ENCODE measurements at regions not wholly inside any gene's neighbourhood (a gene's known extent, or its start where the extent isn't known, plus 50 kb on each side); places are given as distances from the start of the nearest gene placed in this dataset.
A peak's percentile ranks its signal among the peaks of the same experiment; 100 is the strongest.
"Not testable (repeated sequence)": the region's sequence is repeated elsewhere in the genome, so short reads cannot be mapped to it uniquely, and the experiment has no call there.

DNA sequence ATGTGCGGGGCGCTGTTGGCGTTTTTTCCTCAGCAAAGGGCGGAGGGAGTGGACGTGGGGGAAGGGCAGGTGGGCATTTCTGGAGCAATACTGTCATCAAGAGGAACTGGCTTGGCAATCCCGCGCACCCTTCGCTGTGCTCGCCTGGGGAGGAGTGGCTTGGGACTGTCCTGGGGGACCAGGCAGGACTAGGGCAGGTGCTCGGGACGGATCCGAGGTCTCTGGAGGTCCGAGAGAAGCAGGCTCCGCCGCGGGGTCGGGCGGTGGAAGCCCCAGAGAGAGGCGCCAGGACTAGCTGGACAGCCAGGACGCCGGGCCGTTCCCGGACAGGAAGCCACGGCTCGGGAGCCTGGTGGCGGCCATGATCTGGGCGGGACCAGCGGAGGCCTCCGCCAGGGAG, 282.5 kb upstream of the AGTR2 start:
- peak overlapping the region in 1 of 3 experiments; percentile 90; a peak in 2 of 7 replicates for H3K27ac Mint-ChIP-seq
- not testable (repeated sequence) for H3K4me3 Mint-ChIP-seq; H2BK12ac ChIP-seq (ENCODE audit: insufficient read length, low read depth, low read length); H3K18ac ChIP-seq (ENCODE audit: insufficient read length, low read depth, low read length); H2BK15ac ChIP-seq (ENCODE audit: low read depth, low read length); H3T11ph ChIP-seq (ENCODE audit: low read length); H2BK120ac ChIP-seq (ENCODE audit: low read depth, low read length, poor library complexity, severe bottlenecking); H3K27me3 ChIP-seq (ENCODE audit: insufficient read depth, low read length); H3K9me3 ChIP-seq (ENCODE audit: control insufficient read depth, low read depth, low read length); H4K8ac ChIP-seq (replicated peaks; ENCODE audit: insufficient read length, low read depth, low read length); H2AK5ac ChIP-seq (ENCODE audit: insufficient read length, low read length); H3K9ac ChIP-seq (ENCODE audit: extremely low read depth, insufficient read length, low read length); H3K4me1 ChIP-seq (ENCODE audit: insufficient read depth, low read length); H3K56ac ChIP-seq (ENCODE audit: insufficient read length, low read depth, low read length); H4K91ac ChIP-seq (ENCODE audit: insufficient read length, low read depth, low read length); H4K5ac ChIP-seq (ENCODE audit: insufficient read length, low read depth, low read length); H3K14ac ChIP-seq (ENCODE audit: insufficient read depth, low read length); H2BK20ac ChIP-seq (ENCODE audit: low read depth, low read length, poor library complexity, severe bottlenecking); H2AFZ ChIP-seq (ENCODE audit: low read length); H3K27me3 Mint-ChIP-seq (ENCODE audit: low read depth); H3K9me3 Mint-ChIP-seq; H4K20me1 ChIP-seq (ENCODE audit: control insufficient read depth, insufficient read depth, insufficient read length); H3K4me2 ChIP-seq (ENCODE audit: insufficient read depth, insufficient read length, low read length); H2BK5ac ChIP-seq (ENCODE audit: insufficient read length, low read length); H3K4ac ChIP-seq (ENCODE audit: low read depth, low read length); H3K79me2 ChIP-seq (ENCODE audit: insufficient read depth, low read length); H3K23ac ChIP-seq (ENCODE audit: insufficient read length, low read depth, low read length); H3K23me2 ChIP-seq (ENCODE audit: insufficient read length, low read depth, low read length, poor library complexity, severe bottlenecking); H3K27ac ChIP-seq (ENCODE audit: insufficient read length, low read depth, low read length)
- no CpG with 5 or more reads among the region's 29 CpGs for WGBS (ENCODE audit: extremely low coverage, insufficient read length, low lambda C conversion rate)
- peaks cover 17 to 25% (median 23%) of the 10 kb centered on the region in 3 experiments for H3K36me3 Mint-ChIP-seq (ENCODE audit: insufficient read depth in 1 of 3, low read depth in 3 of 3)
- peak; percentile 52 for DNase-seq
- H3K79me1 ChIP-seq (ENCODE audit: insufficient read depth, low read depth, low read length, poor library complexity, severe bottlenecking), result peaks cover 15% of the 10 kb centered on the region
- peaks cover 27 to 35% of the 10 kb centered on the region in 2 experiments for H3K4me1 Mint-ChIP-seq

DNA sequence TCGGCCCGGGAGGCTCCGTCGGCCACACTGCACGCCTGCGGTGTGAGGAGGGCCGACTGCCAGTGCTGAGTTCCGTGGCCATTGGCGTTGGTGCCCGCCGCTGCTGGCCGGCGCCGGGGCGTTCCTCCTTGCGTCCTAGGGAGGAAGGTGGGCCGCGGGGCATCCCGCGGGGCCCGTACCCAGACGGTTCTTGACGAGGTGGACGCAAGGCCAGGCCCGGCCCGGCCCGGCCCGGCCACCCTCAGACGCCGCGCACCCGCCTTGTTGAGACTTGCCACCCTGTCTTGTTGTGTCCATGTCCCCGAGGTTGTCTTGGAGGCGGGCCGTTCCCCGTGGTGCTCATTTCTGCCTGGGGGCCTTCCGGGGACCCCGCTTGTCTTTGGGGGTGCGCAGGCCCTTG, 282.0 kb upstream of the AGTR2 start:
- not testable (repeated sequence) for H3K9me3 ChIP-seq (ENCODE audit: control insufficient read depth, low read depth, low read length); H3K4me3 Mint-ChIP-seq; H2BK12ac ChIP-seq (ENCODE audit: insufficient read length, low read depth, low read length); H3K23ac ChIP-seq (ENCODE audit: insufficient read length, low read depth, low read length); H3K4me2 ChIP-seq (ENCODE audit: insufficient read depth, insufficient read length, low read length); H3K56ac ChIP-seq (ENCODE audit: insufficient read length, low read depth, low read length); H3K79me2 ChIP-seq (ENCODE audit: insufficient read depth, low read length); H3K27ac Mint-ChIP-seq; H3K23me2 ChIP-seq (ENCODE audit: insufficient read length, low read depth, low read length, poor library complexity, severe bottlenecking); H2BK120ac ChIP-seq (ENCODE audit: low read depth, low read length, poor library complexity, severe bottlenecking); H4K91ac ChIP-seq (ENCODE audit: insufficient read length, low read depth, low read length); H4K20me1 ChIP-seq (ENCODE audit: control insufficient read depth, insufficient read depth, insufficient read length); H3T11ph ChIP-seq (ENCODE audit: low read length); H3K4ac ChIP-seq (ENCODE audit: low read depth, low read length); H4K5ac ChIP-seq (ENCODE audit: insufficient read length, low read depth, low read length); H2AFZ ChIP-seq (ENCODE audit: low read length); H3K27ac ChIP-seq (ENCODE audit: insufficient read length, low read depth, low read length); H2BK5ac ChIP-seq (ENCODE audit: insufficient read length, low read length); H4K8ac ChIP-seq (replicated peaks; ENCODE audit: insufficient read length, low read depth, low read length); DNase-seq; H3K9me3 Mint-ChIP-seq; H3K9ac ChIP-seq (ENCODE audit: extremely low read depth, insufficient read length, low read length); H2AK5ac ChIP-seq (ENCODE audit: insufficient read length, low read length); H3K27me3 ChIP-seq (ENCODE audit: insufficient read depth, low read length); H3K14ac ChIP-seq (ENCODE audit: insufficient read depth, low read length); H2BK15ac ChIP-seq (ENCODE audit: low read depth, low read length); H2BK20ac ChIP-seq (ENCODE audit: low read depth, low read length, poor library complexity, severe bottlenecking); H3K18ac ChIP-seq (ENCODE audit: insufficient read length, low read depth, low read length); H3K4me1 ChIP-seq (ENCODE audit: insufficient read depth, low read length); H3K27me3 Mint-ChIP-seq (ENCODE audit: low read depth)
- Mint-ChIP-seq H3K4me1 (peaks cover 32 to 40% of the 10 kb centered on the region in 2 experiments), H3K36me3 (ENCODE audit: insufficient read depth in 1 of 3, low read depth in 3 of 3) (peaks cover 21 to 30% (median 27%) of the 10 kb centered on the region in 3 experiments)
- WGBS (ENCODE audit: extremely low coverage, insufficient read length, low lambda C conversion rate), result no CpG with 5 or more reads among the region's 39 CpGs
- H3K79me1 ChIP-seq (ENCODE audit: insufficient read depth, low read depth, low read length, poor library complexity, severe bottlenecking), result peaks cover 15% of the 10 kb centered on the region
